ENCODE measurements at regions not wholly inside any gene's neighbourhood (a gene's known extent, or its start where the extent isn't known, plus 50 kb on each side); places are given as distances from the start of the nearest gene placed in this dataset.

- TF ChIP-seq CTCF (IDR thresholded peaks at IDR 0.05) (no peak), POLR2A (IDR thresholded peaks at IDR 0.05) (no peak)
These were observed 322.3 kb downstream of the OSR1 start for GRCh38 chr2:19036091-19036490.

Measured in thyroid gland (tissue), 4 donors.